NCI-H146 (cell line): ENCODE measurements at regions not wholly inside any gene's neighbourhood (a gene's known extent, or its start where the extent isn't known, plus 50 kb on each side); places are given as distances from the start of the nearest gene placed in this dataset.
A peak's percentile ranks its signal among the peaks of the same experiment; 100 is the strongest.
"Not testable (repeated sequence)": the region's sequence is repeated elsewhere in the genome, so short reads cannot be mapped to it uniquely, and the experiment has no call there.

ENCODE experiments used
- DNase-seq: peaks from one replicate; lab custom pipeline; 2025; lab: John Stamatoyannopoulos, UW

GRCh38 chr21:38912102-38912629 lies 106.4 kb downstream of the ETS2 start:
- DNase-seq = no peak

GRCh38 chr21:38911484-38912101 lies 105.9 kb downstream of the ETS2 start:
- no peak for DNase-seq

GRCh38 chr21:38910390-38911067 lies 104.8 kb downstream of the ETS2 start:
- no peak for DNase-seq

GRCh38 chr21:38909929-38910328 lies 104.2 kb downstream of the ETS2 start:
- no peak for DNase-seq

- DNase-seq = no peak
Observed at GRCh38 chr21:38909109-38909508, 103.4 kb downstream of the ETS2 start.

GRCh38 chr21:38908537-38908936 lies 102.8 kb downstream of the ETS2 start:
- no peak for DNase-seq

GRCh38 chr21:38905752-38906151 lies 100.0 kb downstream of the ETS2 start:
- DNase-seq = no peak

GRCh38 chr21:38905328-38905727 lies 99.6 kb downstream of the ETS2 start:
- no peak for DNase-seq

GRCh38 chr21:38903690-38904139 lies 98.0 kb downstream of the ETS2 start:
- DNase-seq = no peak

GRCh38 chr21:38902608-38903445 lies 97.1 kb downstream of the ETS2 start:
- no peak for DNase-seq

- no peak for DNase-seq
Observed at GRCh38 chr21:38900499-38900898, 94.8 kb downstream of the ETS2 start.

GRCh38 chr21:38899985-38900384 lies 94.3 kb downstream of the ETS2 start:
- not testable (repeated sequence) for DNase-seq

GRCh38 chr21:38899277-38899947 lies 93.7 kb downstream of the ETS2 start:
- DNase-seq = no peak

- no peak for DNase-seq
Observed at GRCh38 chr21:38898422-38899096, 92.8 kb downstream of the ETS2 start.

GRCh38 chr21:38897532-38898421 lies 92.0 kb downstream of the ETS2 start:
- peak; percentile 7 for DNase-seq

GRCh38 chr21:38894899-38895298 lies 89.2 kb downstream of the ETS2 start:
- DNase-seq = no peak

GRCh38 chr21:38888991-38889561 lies 83.3 kb downstream of the ETS2 start:
- DNase-seq = no peak

- no peak for DNase-seq
Observed at GRCh38 chr21:38887749-38888148, 82.0 kb downstream of the ETS2 start.

GRCh38 chr21:38887062-38887686 lies 81.4 kb downstream of the ETS2 start:
- no peak for DNase-seq

GRCh38 chr21:38885909-38886308 lies 80.2 kb downstream of the ETS2 start:
- DNase-seq = no peak
